ENCODE measurements at regions not wholly inside any gene's neighbourhood (a gene's known extent, or its start where the extent isn't known, plus 50 kb on each side); places are given as distances from the start of the nearest gene placed in this dataset.
"Not testable (repeated sequence)": the region's sequence is repeated elsewhere in the genome, so short reads cannot be mapped to it uniquely, and the experiment has no call there.

GRCh38 chr12:58741226-58741625 lies 179.1 kb downstream of the LRIG3 start:
- DNase-seq = peak; percentile 41
- Histone ChIP-seq H3K27ac (ENCODE audit: low read length) (no peak overlapping the region), H3K9me3 (ENCODE audit: low read length) (no peaks in the 10 kb centered on the region), H3K9me2 (replicated peaks; ENCODE audit: insufficient read depth, low read length) (no peaks in the 10 kb centered on the region), H3K4me3 (ENCODE audit: low read length) (no peak overlapping the region), H3K36me3 (ENCODE audit: insufficient read depth, low read length) (no peaks in the 10 kb centered on the region), H3K27me3 (ENCODE audit: low read length) (no peaks in the 10 kb centered on the region), H3K4me2 (ENCODE audit: low read depth, low read length, poor library complexity, severe bottlenecking) (no peak overlapping the region), H4K20me1 (ENCODE audit: insufficient read depth, low read depth, low read length) (no peaks in the 10 kb centered on the region), H3K9ac (ENCODE audit: low read length) (no peak overlapping the region), H3K79me2 (ENCODE audit: low read length) (no peaks in the 10 kb centered on the region), H3K4me1 (ENCODE audit: low read length) (no peaks in the 10 kb centered on the region), H2AFZ (ENCODE audit: low read length) (no peak overlapping the region)

GRCh38 chr12:58745348-58746125 lies 174.8 kb downstream of the LRIG3 start:
- Histone ChIP-seq H2AFZ (ENCODE audit: low read length) (no peak overlapping the region), H3K4me3 (ENCODE audit: low read length) (no peak overlapping the region), H3K36me3 (ENCODE audit: insufficient read depth, low read length) (no peaks in the 10 kb centered on the region), H3K4me2 (ENCODE audit: low read depth, low read length, poor library complexity, severe bottlenecking) (no peak overlapping the region), H3K27me3 (ENCODE audit: low read length) (no peaks in the 10 kb centered on the region), H3K79me2 (ENCODE audit: low read length) (no peaks in the 10 kb centered on the region), H3K9me2 (replicated peaks; ENCODE audit: insufficient read depth, low read length) (no peaks in the 10 kb centered on the region), H3K9ac (ENCODE audit: low read length) (no peak overlapping the region), H3K9me3 (ENCODE audit: low read length) (no peaks in the 10 kb centered on the region), H3K27ac (ENCODE audit: low read length) (no peak overlapping the region), H3K4me1 (ENCODE audit: low read length) (no peaks in the 10 kb centered on the region), H4K20me1 (ENCODE audit: insufficient read depth, low read depth, low read length) (no peaks in the 10 kb centered on the region)
- DNase-seq = no peak

- H3K36me3 ChIP-seq (ENCODE audit: insufficient read depth, low read length) = no peaks in the 10 kb centered on the region
- no peak overlapping the region for H2AFZ ChIP-seq (ENCODE audit: low read length)
- H3K27me3 ChIP-seq (ENCODE audit: low read length) = no peaks in the 10 kb centered on the region
- DNase-seq = no peak
- no peak overlapping the region for H3K9ac ChIP-seq (ENCODE audit: low read length)
- no peaks in the 10 kb centered on the region for H3K79me2 ChIP-seq (ENCODE audit: low read length)
- H3K27ac ChIP-seq (ENCODE audit: low read length) = no peak overlapping the region
- no peaks in the 10 kb centered on the region for H3K4me1 ChIP-seq (ENCODE audit: low read length)
- H3K4me3 ChIP-seq (ENCODE audit: low read length) = no peak overlapping the region
- H3K9me2 ChIP-seq (replicated peaks; ENCODE audit: insufficient read depth, low read length) = no peaks in the 10 kb centered on the region
- H4K20me1 ChIP-seq (ENCODE audit: insufficient read depth, low read depth, low read length) = no peaks in the 10 kb centered on the region
- H3K4me2 ChIP-seq (ENCODE audit: low read depth, low read length, poor library complexity, severe bottlenecking) = no peak overlapping the region
- no peaks in the 10 kb centered on the region for H3K9me3 ChIP-seq (ENCODE audit: low read length)
Observed at GRCh38 chr12:58747533-58747932, 172.8 kb downstream of the LRIG3 start.

- Histone ChIP-seq H3K79me2 (ENCODE audit: low read length) (no peaks in the 10 kb centered on the region), H3K9ac (ENCODE audit: low read length) (no peak overlapping the region), H4K20me1 (ENCODE audit: insufficient read depth, low read depth, low read length) (no peaks in the 10 kb centered on the region), H3K27me3 (ENCODE audit: low read length) (no peaks in the 10 kb centered on the region), H3K36me3 (ENCODE audit: insufficient read depth, low read length) (no peaks in the 10 kb centered on the region), H3K9me3 (ENCODE audit: low read length) (no peaks in the 10 kb centered on the region), H3K4me2 (ENCODE audit: low read depth, low read length, poor library complexity, severe bottlenecking) (no peak overlapping the region), H3K4me1 (ENCODE audit: low read length) (no peaks in the 10 kb centered on the region), H3K4me3 (ENCODE audit: low read length) (no peak overlapping the region), H2AFZ (ENCODE audit: low read length) (no peak overlapping the region), H3K9me2 (replicated peaks; ENCODE audit: insufficient read depth, low read length) (no peaks in the 10 kb centered on the region), H3K27ac (ENCODE audit: low read length) (no peak overlapping the region)
- DNase-seq = no peak
Observed at GRCh38 chr12:58750484-58750883, 169.8 kb downstream of the LRIG3 start.

GRCh38 chr12:58757422-58757821 lies 162.9 kb downstream of the LRIG3 start:
- Histone ChIP-seq H3K4me3 (ENCODE audit: low read length) (no peak overlapping the region), H3K27ac (ENCODE audit: low read length) (no peak overlapping the region), H3K27me3 (ENCODE audit: low read length) (no peaks in the 10 kb centered on the region), H3K9me3 (ENCODE audit: low read length) (no peaks in the 10 kb centered on the region), H3K36me3 (ENCODE audit: insufficient read depth, low read length) (no peaks in the 10 kb centered on the region), H3K9me2 (replicated peaks; ENCODE audit: insufficient read depth, low read length) (no peaks in the 10 kb centered on the region), H4K20me1 (ENCODE audit: insufficient read depth, low read depth, low read length) (no peaks in the 10 kb centered on the region), H3K4me1 (ENCODE audit: low read length) (no peaks in the 10 kb centered on the region), H3K79me2 (ENCODE audit: low read length) (no peaks in the 10 kb centered on the region), H3K9ac (ENCODE audit: low read length) (no peak overlapping the region), H2AFZ (ENCODE audit: low read length) (no peak overlapping the region), H3K4me2 (ENCODE audit: low read depth, low read length, poor library complexity, severe bottlenecking) (no peak overlapping the region)
- no peak for DNase-seq

- not testable (repeated sequence) for H3K9ac ChIP-seq (ENCODE audit: low read length); H3K4me3 ChIP-seq (ENCODE audit: low read length); H3K4me2 ChIP-seq (ENCODE audit: low read depth, low read length, poor library complexity, severe bottlenecking); H3K9me2 ChIP-seq (replicated peaks; ENCODE audit: insufficient read depth, low read length); H3K27ac ChIP-seq (ENCODE audit: low read length); H3K79me2 ChIP-seq (ENCODE audit: low read length); H4K20me1 ChIP-seq (ENCODE audit: insufficient read depth, low read depth, low read length); H3K4me1 ChIP-seq (ENCODE audit: low read length); H3K36me3 ChIP-seq (ENCODE audit: insufficient read depth, low read length); H2AFZ ChIP-seq (ENCODE audit: low read length); H3K27me3 ChIP-seq (ENCODE audit: low read length); DNase-seq; H3K9me3 ChIP-seq (ENCODE audit: low read length)
Observed at GRCh38 chr12:58759745-58760144, 160.6 kb downstream of the LRIG3 start.

GRCh38 chr12:58761308-58761707 lies 159.0 kb downstream of the LRIG3 start:
- H3K9me2 ChIP-seq (replicated peaks; ENCODE audit: insufficient read depth, low read length) = no peaks in the 10 kb centered on the region
- H3K79me2 ChIP-seq (ENCODE audit: low read length) = no peaks in the 10 kb centered on the region
- no peak overlapping the region for H2AFZ ChIP-seq (ENCODE audit: low read length)
- no peaks in the 10 kb centered on the region for H3K27me3 ChIP-seq (ENCODE audit: low read length)
- H3K27ac ChIP-seq (ENCODE audit: low read length) = no peak overlapping the region
- H3K9ac ChIP-seq (ENCODE audit: low read length) = no peak overlapping the region
- no peak overlapping the region for H3K4me3 ChIP-seq (ENCODE audit: low read length)
- H3K4me1 ChIP-seq (ENCODE audit: low read length) = no peaks in the 10 kb centered on the region
- no peaks in the 10 kb centered on the region for H4K20me1 ChIP-seq (ENCODE audit: insufficient read depth, low read depth, low read length)
- no peak overlapping the region for H3K4me2 ChIP-seq (ENCODE audit: low read depth, low read length, poor library complexity, severe bottlenecking)
- DNase-seq = no peak
- no peaks in the 10 kb centered on the region for H3K9me3 ChIP-seq (ENCODE audit: low read length)
- H3K36me3 ChIP-seq (ENCODE audit: insufficient read depth, low read length) = no peaks in the 10 kb centered on the region

GRCh38 chr12:58764100-58764953 lies 156.0 kb downstream of the LRIG3 start:
- H3K4me2 ChIP-seq (ENCODE audit: low read depth, low read length, poor library complexity, severe bottlenecking) = no peak overlapping the region
- H3K9me3 ChIP-seq (ENCODE audit: low read length) = no peaks in the 10 kb centered on the region
- H3K4me1 ChIP-seq (ENCODE audit: low read length) = no peaks in the 10 kb centered on the region
- no peak overlapping the region for H3K4me3 ChIP-seq (ENCODE audit: low read length)
- H4K20me1 ChIP-seq (ENCODE audit: insufficient read depth, low read depth, low read length) = no peaks in the 10 kb centered on the region
- no peaks in the 10 kb centered on the region for H3K79me2 ChIP-seq (ENCODE audit: low read length)
- no peak for DNase-seq
- no peaks in the 10 kb centered on the region for H3K27me3 ChIP-seq (ENCODE audit: low read length)
- H3K9ac ChIP-seq (ENCODE audit: low read length) = no peak overlapping the region
- no peaks in the 10 kb centered on the region for H3K36me3 ChIP-seq (ENCODE audit: insufficient read depth, low read length)
- no peak overlapping the region for H3K27ac ChIP-seq (ENCODE audit: low read length)
- H2AFZ ChIP-seq (ENCODE audit: low read length) = no peak overlapping the region
- no peaks in the 10 kb centered on the region for H3K9me2 ChIP-seq (replicated peaks; ENCODE audit: insufficient read depth, low read length)
